DMS114 treated with DMSO at 0.1 percent for 48 hours (cell line): ENCODE measurements at regions not wholly inside any gene's neighbourhood (a gene's known extent, or its start where the extent isn't known, plus 50 kb on each side); places are given as distances from the start of the nearest gene placed in this dataset.
"Not testable (repeated sequence)": the region's sequence is repeated elsewhere in the genome, so short reads cannot be mapped to it uniquely, and the experiment has no call there.

Source experiments
- DNase-seq: peaks from one replicate; lab custom pipeline; 2025; ENCODE audit not compliant: unreplicated experiment; lab: John Stamatoyannopoulos, UW

DNA sequence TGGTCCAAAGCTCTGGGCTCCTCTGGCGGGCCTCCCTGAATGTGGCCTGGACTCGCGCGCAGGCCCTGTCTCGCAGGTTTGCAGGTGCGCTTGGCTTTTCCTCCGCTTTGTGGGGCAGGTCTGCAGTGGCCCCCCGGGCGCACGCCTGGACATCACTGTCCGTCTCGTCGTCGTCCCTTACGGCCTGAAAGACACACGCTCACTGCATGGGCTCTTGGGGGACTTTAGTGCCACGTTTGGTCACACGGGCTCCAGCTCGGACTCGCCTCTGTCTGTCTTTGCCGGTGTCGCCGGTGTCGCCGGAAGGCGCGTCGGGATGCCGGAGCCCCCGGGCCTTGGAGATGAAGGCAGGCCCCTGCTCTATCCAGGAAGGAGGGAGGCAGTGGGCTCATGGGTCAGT lies 1419.9 kb upstream of the PCDH10 start:
- DNase-seq, result not testable (repeated sequence)

DNA sequence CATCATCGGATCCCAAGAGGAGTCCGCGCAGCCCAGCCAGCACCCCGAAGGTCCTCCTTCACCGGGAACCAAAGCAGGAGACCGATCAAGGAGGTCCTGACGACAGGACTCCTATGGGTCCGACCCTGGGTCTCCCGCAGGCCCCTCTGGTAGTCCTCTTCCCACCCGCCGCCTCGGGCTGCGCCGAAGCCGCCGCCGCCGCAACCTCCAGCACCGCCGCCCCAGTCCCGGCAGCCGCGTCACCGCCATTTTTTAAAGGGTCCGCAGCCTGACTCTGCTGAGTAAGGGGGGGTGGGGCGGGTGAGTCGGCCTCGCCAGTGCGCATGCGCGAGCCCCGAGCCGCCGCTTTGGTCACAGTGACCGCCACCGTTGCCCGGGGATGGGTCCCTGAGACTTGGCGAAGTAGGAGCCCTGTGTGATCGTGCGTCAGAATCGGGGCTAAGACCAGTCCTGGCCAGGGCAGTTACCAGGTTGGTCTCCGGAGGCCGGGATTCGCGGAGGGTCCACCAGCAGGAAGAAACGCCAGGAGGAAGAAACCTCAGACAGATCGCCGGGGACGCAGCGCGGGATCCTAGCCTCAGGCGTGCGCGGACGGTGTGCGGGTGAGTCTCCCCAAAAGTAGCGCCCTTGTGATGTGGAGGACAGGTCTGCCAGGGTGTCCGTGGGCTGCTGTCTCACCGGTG lies 1419.2 kb upstream of the PCDH10 start:
- not testable (repeated sequence) for DNase-seq

DNA sequence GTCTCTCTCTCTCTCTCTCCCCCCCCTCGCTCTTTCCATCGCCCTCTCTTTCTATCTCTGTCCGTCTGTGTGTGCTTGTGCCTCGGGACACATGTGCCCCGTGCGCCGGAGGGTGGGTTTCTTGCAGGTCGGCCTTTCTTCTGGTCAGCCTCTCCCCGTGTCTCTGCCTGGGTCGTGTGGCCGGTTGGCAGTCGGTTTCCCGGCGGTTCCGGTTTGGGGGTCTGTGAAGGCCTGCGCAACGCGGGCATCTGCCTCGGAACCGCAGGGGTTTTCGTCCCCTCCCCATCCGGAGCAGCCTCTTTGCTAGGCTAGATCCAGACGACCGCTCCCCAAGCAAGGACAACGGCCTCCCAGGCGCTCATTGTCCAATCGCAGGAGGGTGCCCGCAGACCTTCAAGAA lies 1418.5 kb upstream of the PCDH10 start:
- DNase-seq, result not testable (repeated sequence)

DNA sequence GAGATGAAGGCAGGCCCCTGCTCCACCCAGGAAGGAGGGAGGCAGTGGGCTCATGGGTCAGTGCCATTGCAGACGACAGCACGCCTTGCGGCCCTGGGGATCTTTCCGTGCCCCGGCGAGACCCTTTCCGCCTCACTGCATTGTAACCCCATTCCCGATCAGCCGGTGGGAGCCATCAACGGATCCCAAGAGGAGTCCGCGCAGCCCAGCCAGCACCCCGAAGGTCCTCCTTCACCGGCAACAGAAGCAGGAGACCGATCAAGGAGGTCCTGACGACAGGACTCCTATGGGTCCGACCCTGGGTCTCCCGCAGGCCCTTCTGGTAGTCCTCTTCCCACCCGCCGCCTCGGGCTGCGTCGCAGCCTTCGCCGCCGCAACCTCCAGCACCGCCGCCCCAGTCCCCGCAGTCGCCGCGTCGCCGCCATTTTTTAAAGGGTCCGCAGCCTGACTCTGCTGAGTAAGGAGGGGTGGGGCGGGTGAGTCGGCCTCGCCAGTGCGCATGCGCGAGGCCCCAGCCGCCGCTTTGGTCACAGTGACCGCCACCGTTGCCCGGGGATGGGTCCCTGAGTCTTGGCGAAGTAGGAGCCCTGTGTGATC lies 1417.0 kb upstream of the PCDH10 start:
- not testable (repeated sequence) for DNase-seq

DNA sequence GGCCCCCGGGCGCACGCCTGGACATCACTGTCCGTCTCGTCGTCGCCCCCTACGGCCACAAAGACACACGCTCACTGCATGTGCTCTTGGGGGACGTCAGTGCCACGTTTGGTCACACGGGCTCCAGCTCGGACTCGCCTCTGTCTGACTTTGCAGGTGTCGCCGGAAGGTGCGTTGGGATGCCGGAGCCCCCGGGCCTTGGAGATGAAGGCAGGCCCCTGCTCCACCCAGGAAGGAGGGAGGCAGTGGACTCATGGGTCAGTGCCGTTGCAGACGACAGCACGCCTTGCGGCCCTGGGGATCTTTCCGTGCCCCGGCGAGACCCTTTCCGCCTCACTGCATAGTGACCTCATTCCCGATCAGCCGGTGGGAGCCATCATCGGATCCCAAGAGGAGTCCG lies 1414.8 kb upstream of the PCDH10 start:
- not testable (repeated sequence) for DNase-seq

DNA sequence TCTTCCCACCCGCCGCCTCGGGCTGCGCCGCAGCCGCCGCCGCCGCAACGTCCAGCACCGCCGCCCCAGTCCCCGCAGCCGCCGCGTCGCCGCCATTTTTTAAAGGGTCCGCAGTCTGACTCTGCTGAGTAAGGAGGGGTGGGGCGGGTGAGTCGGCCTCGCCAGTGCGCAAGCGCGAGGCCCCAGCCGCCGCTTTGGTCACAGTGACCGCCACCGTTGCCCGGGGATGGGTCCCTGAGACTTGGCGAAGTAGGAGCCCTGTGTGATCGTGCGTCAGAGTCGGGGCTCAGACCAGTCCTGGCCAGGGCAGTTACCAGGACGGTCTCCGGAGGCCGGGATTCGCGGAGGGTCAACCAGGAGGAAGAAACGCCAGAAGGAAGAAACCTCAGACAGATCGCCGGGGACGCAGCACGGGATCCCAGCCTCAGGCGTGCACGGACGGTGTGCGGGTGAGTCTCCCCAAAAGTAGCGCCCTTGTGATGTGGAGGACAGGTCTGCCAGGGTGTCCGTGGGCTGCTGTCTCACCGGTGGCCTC lies 1414.2 kb upstream of the PCDH10 start:
- not testable (repeated sequence) for DNase-seq

DNA sequence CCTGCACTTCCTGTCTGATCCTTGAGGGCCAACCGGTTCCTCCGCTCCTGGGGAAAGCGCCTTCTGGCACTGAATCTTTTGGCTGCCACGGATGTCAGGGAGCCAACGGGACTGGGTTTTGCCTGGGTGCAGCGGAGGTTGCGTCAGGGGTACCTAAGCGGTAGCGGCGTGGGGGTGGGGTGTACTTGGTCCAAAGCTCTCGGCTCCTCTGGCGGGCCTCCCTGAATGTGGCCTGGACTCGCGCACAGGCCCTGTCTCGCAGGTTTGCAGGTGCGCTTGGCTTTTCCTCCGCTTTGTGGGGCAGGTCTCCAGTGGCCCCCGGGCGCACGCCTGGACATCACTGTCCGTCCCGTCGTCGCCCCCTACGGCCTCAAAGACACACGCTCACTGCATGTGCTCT lies 1410.1 kb upstream of the PCDH10 start:
- not testable (repeated sequence) for DNase-seq

DNA sequence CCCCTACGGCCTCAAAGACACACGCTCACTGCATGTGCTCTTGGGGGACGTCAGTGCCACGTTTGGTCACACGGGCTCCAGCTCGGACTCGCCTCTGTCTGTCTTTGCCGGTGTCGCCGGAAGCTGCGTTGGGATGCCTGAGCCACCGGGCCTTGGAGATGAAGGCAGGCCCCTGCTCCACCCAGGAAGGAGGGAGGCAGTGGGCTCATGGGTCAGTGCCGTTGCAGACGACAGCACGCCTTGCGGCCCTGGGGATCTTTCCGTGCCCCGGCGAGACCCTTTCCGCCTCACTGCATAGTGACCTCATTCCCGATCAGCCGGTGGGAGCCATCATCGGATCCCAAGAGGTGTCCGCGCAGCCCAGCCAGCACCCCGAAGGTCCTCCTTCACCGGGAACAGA lies 1407.3 kb upstream of the PCDH10 start:
- DNase-seq, result not testable (repeated sequence)

DNA sequence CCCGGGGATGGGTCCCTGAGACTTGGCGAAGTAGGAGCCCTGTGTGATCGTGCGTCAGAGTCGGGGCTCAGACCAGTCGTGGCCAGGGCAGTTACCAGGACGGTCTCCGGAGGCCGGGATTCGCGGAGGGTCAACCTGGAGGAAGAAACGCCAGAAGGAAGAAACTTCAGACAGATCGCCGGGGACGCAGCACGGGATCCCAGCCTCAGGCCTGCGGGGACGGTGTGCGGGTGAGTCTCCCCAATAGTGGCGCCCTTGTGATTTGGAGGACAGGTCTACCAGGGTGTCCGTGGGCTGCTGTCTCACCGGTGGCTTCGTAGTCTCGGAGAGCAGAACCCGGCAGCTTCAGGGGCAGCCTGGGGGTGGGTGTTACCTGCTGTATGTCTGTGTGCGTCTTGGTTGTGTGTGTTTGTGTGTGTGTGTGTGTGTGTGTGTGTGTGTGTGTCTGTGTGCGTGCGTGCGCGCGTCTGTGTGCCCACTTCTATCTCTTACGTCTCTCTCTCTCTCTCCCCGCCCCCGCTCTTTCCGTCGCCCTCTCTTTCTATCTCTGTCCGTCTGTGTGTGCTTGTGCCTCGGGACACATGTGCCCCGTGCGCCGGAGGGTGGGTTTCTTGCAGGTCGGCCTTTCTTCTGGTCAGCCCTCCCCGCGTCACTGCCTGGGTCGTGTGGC lies 1406.4 kb upstream of the PCDH10 start:
- not testable (repeated sequence) for DNase-seq

DNA sequence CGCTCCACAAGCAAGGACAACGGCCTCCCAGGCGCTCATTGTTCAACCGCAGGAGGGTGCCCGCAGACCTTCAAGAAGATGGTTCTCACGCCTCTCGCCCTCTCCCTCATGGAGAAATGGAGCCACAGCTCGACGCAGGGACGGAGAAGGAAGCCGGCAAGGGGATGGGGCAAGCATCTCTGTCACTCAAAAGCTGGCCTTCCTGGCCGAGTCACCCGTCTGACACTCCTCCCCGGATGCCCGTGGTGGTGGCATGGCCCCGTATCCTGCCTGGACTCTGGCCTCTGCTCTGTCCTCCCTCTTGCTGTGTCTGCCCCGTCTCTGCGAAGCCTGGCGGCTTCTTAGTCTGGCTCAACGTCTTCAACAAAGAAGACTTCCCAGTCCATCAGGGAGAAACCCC lies 1405.7 kb upstream of the PCDH10 start:
- not testable (repeated sequence) for DNase-seq

DNA sequence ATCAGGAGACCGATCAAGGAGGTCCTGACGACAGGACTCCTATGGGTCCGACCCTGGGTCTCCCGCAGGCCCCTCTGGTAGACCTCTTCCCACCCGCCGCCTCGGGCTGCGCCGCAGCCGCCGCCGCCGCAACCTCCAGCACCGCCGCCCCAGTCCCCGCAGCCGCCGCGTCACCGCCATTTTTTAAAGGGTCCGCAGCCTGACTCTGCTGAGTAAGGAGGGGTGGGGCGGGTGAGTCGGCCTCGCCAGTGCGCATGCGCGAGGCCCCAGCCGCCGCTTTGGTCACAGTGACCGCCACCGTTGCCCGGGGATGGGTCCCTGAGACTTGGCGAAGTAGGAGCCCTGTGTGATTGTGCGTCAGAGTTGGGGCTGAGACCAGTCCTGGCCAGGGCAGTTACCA lies 1401.9 kb upstream of the PCDH10 start:
- DNase-seq, result not testable (repeated sequence)

DNA sequence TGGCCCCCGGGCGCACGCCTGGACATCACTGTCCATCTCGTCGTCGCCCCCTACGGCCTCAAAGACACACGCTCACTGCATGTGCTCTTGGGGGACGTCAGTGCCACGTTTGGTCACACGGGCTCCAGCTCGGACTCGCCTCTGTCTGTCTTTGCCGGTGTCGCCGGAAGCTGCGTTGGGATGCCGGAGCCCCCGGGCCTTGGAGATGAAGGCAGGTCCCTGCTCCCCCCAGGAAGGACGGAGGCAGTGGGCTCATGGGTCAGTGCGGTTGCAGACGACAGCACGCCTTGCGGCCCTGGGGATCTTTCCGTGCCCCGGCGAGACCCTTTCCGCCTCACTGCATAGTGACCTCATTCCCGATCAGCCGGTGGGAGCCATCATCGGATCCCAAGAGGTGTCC lies 1399.9 kb upstream of the PCDH10 start:
- not testable (repeated sequence) for DNase-seq

DNA sequence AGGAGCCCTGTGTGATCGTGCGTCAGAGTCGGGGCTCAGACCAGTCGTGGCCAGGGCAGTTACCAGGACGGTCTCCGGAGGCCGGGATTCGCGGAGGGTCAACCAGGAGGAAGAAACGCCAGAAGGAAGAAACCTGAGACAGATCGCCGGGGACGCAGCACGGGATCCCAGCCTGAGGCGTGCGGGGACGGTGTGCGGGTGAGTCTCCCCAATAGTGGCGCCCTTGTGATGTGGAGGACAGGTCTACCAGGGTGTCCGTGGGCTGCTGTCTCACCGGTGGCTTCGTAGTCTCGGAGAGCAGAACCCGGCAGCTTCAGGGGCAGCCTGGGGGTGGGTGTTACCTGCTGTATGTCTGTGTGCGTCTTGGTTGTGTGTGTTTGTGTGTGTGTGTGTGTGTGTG lies 1399.1 kb upstream of the PCDH10 start:
- DNase-seq, result not testable (repeated sequence)

DNA sequence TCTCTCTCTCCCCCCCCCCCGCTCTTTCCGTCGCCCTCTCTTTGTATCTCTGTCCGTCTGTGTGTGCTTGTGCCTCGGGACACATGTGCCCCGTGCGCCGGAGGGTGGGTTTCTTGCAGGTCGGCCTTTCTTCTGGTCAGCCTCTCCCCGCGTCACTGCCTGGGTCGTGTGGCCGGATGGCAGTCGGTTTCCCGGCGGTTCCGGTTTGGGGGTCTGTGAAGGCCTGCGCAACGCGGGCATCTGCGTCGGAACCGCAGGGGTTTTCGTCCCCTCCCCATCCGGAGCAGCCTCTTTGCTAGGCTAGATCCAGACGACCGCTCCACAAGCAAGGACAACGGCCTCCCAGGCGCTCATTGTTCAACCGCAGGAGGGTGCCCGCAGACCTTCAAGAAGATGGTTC lies 1398.6 kb upstream of the PCDH10 start:
- DNase-seq, result not testable (repeated sequence)

DNA sequence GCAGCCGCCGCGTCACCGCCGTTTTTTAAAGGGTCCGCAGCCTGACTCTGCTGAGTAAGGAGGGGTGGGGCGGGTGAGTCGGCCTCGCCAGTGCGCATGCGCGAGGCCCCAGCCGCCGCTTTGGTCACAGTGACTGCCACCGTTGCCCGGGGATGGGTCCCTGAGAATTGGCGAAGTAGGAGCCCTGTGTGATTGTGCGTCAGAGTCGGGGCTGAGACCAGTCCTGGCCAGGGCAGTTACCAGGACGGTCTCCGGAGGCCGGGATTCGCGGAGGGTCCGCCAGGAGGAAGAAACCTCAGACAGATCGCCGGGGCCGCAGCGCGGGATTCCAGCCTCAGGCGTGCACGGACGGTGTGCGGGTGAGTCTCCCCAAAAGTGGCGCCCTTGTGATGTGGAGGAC lies 1386.9 kb upstream of the PCDH10 start:
- not testable (repeated sequence) for DNase-seq

DNA sequence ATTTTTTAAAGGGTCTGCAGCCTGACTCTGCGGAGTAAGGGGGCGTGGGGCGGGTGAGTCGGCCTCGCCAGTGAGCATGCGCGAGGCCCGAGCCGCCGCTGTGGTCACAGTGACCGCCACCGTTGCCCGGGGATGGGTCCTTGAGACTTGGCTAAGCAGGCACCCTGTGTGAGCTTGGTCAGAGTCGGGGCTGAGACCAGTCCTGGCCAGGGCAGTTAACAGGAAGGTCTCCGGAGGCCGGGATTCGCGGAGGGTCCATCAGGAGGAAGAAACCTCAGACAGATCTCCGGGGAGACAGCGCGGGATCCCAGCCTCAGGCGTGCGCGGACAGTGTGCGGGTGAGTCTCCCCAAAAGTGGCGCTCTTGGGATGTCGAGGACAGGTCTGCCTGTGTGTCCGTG lies 1384.4 kb upstream of the PCDH10 start:
- DNase-seq, result no peak

DNA sequence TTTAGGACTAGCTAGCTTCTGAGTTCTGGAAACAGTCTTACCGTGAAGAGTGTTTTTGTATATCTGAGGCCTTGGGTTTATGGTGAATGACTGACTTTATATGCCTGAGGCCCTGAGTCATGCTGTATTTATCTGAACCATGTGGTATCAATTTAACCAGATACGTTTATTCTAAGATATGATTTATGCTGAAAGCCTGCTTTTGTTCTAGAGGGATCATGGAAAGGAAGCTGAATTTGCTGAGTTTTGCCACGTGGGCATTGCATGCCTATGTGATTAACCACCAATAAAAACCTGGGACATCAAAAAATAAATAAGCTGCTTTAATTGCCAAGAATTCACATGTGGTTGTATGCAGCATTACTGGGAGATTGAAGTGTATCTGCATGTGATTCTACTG lies 1374.7 kb upstream of the PCDH10 start:
- DNase-seq, result not testable (repeated sequence)

DNA sequence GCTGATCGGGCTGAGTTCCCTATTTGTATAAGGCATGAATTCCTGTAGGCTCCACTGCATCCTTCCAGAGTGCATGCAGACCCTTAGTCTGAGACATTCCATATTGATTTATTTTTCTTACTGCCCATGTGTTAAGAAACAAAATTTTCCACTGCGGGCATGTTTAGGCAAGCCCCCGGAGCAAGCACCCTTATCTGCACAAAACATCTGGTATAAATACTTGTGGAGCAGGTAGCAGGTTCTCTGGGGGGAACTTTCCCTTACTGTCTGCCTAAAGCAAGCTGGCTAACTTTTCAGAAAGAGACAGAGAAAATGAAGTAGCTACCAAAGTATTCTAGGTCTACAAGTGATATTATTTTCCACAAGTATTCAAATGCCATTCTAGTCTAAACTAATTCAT lies 1338.5 kb upstream of the PCDH10 start:
- not testable (repeated sequence) for DNase-seq
